ENCODE measurements at regions not wholly inside any gene's neighbourhood (a gene's known extent, or its start where the extent isn't known, plus 50 kb on each side); places are given as distances from the start of the nearest gene placed in this dataset.

DNA sequence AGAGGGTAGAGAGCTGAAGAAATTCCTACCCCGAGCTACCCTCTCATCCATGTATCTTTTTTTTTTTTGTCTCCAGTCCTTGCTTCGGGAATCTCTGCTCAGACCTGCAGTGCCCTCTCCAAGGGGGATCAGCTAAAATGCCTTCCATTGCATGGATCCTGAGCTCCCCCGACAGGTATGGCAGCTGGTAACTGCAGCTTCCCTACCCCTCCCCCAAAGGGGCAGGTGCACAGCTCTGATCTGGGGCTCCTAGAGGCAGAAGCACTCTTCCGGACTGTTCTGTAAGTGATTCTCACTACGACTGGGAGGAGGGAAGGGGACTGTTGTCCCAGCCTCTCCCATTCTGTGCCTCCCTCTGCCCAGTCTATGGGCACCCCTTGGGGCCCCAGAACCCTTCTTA is 169.6 kb downstream of the MELK start:
- Histone ChIP-seq H3K27me3 (peaks cover 0 to 89% (median 62%) of the 10 kb centered on the region in 7 donors), H3K4me1 (peaks cover 0 to 7% (median 0%) of the 10 kb centered on the region in 9 donors), H3K36me3 (no peaks in the 10 kb centered on the region), H3K27ac (no peak overlapping the region), H3K4me3 (no peak overlapping the region), H3K9me3 (no peaks in the 10 kb centered on the region)
- no peak for DNase-seq
- WGBS, 2 donors = 49 to 52% methylated on average over 5 of the region's 5 CpGs
- TF ChIP-seq, protein P1, sequence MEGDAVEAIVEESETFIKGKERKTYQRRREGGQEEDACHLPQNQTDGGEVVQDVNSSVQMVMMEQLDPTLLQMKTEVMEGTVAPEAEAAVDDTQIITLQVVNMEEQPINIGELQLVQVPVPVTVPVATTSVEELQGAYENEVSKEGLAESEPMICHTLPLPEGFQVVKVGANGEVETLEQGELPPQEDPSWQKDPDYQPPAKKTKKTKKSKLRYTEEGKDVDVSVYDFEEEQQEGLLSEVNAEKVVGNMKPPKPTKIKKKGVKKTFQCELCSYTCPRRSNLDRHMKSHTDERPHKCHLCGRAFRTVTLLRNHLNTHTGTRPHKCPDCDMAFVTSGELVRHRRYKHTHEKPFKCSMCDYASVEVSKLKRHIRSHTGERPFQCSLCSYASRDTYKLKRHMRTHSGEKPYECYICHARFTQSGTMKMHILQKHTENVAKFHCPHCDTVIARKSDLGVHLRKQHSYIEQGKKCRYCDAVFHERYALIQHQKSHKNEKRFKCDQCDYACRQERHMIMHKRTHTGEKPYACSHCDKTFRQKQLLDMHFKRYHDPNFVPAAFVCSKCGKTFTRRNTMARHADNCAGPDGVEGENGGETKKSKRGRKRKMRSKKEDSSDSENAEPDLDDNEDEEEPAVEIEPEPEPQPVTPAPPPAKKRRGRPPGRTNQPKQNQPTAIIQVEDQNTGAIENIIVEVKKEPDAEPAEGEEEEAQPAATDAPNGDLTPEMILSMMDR (IDR thresholded peaks at IDR 0.05) = no peak
- no peak for ATAC-seq
- intact Hi-C loops (cut with DNase I) = no loop called here

DNA sequence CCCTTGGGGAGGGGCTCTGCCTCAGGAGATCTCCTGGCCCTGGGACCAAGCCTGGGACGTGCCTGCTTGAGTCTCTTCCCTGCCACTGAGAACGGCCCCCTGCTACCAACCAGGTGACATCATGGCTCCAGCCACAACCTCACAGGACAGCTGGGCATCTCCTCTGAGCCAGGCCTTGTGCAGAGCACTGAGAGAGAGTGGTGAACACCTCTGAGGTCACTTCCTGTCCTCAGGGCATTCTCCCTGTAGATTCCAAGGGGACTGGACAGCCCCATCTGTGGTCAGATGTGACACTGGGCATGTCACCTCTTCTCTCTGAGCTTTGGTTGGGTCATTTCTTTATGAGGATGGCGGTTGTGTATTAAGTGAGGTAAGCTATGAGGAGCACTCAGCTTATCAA is 172.0 kb downstream of the MELK start:
- no peak overlapping the region for H3K27ac ChIP-seq
- ATAC-seq (no peak), DNase-seq (no peak)
- intact Hi-C loops (cut with DNase I) = no loop called here
- H3K27me3 ChIP-seq = peaks cover 0 to 87% (median 63%) of the 10 kb centered on the region in 7 donors
- no peaks in the 10 kb centered on the region for H3K9me3 ChIP-seq
- H3K36me3 ChIP-seq = no peaks in the 10 kb centered on the region
- H3K4me3 ChIP-seq = no peak overlapping the region
- WGBS, 2 donors = 47 to 59% methylated on average over 3 of the region's 3 CpGs
- peaks cover 0 to 2% (median 0%) of the 10 kb centered on the region in 9 donors for H3K4me1 ChIP-seq
- TF ChIP-seq, protein P1 (IDR thresholded peaks at IDR 0.05) = no peak

DNA sequence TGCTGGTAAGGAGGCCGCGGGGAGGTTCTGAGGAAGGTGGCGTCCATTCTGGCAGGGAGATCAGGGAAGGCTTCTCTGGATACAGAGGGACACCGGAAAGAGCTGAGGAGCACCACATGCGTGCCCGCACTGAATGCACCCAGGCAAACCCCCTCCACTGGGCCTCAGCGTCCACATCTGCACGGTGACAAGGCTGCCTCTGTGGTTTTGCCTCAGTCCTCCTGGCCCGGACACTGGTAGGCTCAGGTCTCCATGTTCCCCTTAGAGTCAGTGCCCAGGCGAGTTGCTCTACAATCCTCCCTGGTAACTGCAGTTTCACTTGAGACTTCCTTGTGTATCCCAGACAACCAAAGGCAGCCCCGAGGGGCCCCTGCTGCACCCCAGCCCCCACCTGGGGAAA is 173.3 kb downstream of the MELK start:
- Histone ChIP-seq H3K9me3 (no peaks in the 10 kb centered on the region), H3K27me3 (peaks cover 0 to 79% (median 57%) of the 10 kb centered on the region in 7 donors), H3K4me3 (no peak overlapping the region), H3K4me1 (no peaks in the 10 kb centered on the region), H3K27ac (no peak overlapping the region), H3K36me3 (no peaks in the 10 kb centered on the region)
- ATAC-seq = no peak
- TF ChIP-seq, protein P1 (IDR thresholded peaks at IDR 0.05) = no peak
- intact Hi-C loops (cut with DNase I) = no loop called here
- no peak for DNase-seq
- 79 to 81% methylated on average over 11 of the region's 11 CpGs for WGBS, 2 donors

DNA sequence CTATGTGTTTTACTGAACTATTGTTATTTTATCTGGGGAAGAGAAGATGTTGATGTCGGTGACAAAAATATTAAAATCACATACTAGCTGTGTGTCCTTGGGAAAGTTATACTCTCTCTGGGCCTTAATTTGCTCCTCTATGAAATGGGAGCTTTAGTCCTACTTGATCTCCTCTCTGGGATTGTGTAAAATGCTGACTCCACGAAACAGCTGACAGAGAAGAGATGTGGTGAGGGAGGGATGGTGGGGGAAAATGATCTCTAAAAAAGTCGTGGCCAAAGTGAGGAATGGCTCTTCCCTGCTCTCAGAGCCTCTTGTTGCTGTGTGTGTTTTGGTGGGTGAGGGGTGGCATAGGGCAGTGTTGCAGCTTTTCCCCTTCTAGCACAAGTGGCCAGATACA is 173.7 kb downstream of the MELK start:
- DNase-seq = no peak
- Histone ChIP-seq H3K9me3 (no peaks in the 10 kb centered on the region), H3K27me3 (peaks cover 0 to 76% (median 57%) of the 10 kb centered on the region in 7 donors), H3K4me3 (no peak overlapping the region), H3K27ac (no peak overlapping the region), H3K4me1 (no peaks in the 10 kb centered on the region), H3K36me3 (no peaks in the 10 kb centered on the region)
- WGBS, 2 donors = 58 to 71% methylated on average over 3 of the region's 3 CpGs
- no peak for ATAC-seq
- TF ChIP-seq, protein P1 (IDR thresholded peaks at IDR 0.05) = no peak
- intact Hi-C loops (cut with DNase I) = no loop called here
